ENCODE measurements at regions not wholly inside any gene's neighbourhood (a gene's known extent, or its start where the extent isn't known, plus 50 kb on each side); places are given as distances from the start of the nearest gene placed in this dataset.

DNA sequence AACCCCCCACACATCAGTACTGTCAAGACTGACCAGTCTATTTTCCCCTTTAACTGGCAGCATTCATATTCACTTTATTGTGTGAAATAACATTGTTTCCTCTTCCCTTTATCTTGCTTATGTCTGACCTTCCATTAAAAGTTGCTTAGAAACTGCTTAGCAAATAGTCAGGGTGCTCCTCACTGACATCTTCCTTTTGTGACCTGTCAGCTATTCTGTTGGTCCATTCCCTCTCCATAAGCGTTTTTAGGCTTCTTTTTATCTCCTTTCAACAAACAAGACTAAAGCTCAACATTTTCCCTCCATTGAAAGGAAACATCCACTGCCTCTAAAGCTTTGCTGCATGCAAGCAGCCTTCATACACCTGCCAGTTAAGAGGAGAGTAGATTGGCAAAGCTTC, 147.7 kb upstream of the VGLL2 start:
- H3K9me3 ChIP-seq (replicated peaks) = peaks cover 36% of the 10 kb centered on the region
- DNase-seq = no peak
- H3K27me3 ChIP-seq (ENCODE audit: low read depth) = no peaks in the 10 kb centered on the region
- no peaks in the 10 kb centered on the region for H3K36me3 ChIP-seq
- no peaks in the 10 kb centered on the region for H3K4me1 ChIP-seq
- no peak for TF ChIP-seq CTCF (IDR thresholded peaks at IDR 0.05; ENCODE audit: borderline replicate concordance)
- no peak overlapping the region for H3K4me3 ChIP-seq
- intact Hi-C loops (cut with micrococcal nuclease) = no loop called here
- H3K27ac ChIP-seq (replicated peaks) = no peak overlapping the region

DNA sequence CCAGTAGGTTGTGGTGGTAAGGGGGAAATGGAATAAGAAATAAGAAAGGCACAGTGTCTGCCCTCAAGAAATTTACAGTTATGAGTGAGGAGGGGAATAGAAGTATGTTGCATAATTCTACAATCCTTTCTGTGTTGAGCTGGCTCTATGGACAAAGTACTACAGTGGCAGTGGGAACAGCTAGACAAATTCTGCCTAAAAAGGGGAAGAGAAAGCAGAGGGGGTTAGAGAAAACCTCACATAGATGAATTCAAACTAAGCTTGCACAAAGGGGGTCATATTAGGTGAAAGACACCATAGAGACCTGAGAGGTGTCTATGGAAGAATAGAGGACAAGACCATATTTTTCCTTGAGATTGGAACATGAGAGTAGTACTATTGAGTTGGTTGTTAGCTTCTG, 146.9 kb upstream of the VGLL2 start:
- no peaks in the 10 kb centered on the region for H3K4me1 ChIP-seq
- no peak overlapping the region for H3K4me3 ChIP-seq
- TF ChIP-seq CTCF (IDR thresholded peaks at IDR 0.05; ENCODE audit: borderline replicate concordance) = no peak
- no peaks in the 10 kb centered on the region for H3K36me3 ChIP-seq
- intact Hi-C loops (cut with micrococcal nuclease) = no loop called here
- DNase-seq = no peak
- peaks cover 36% of the 10 kb centered on the region for H3K9me3 ChIP-seq (replicated peaks)
- no peak overlapping the region for H3K27ac ChIP-seq (replicated peaks)
- no peaks in the 10 kb centered on the region for H3K27me3 ChIP-seq (ENCODE audit: low read depth)

DNA sequence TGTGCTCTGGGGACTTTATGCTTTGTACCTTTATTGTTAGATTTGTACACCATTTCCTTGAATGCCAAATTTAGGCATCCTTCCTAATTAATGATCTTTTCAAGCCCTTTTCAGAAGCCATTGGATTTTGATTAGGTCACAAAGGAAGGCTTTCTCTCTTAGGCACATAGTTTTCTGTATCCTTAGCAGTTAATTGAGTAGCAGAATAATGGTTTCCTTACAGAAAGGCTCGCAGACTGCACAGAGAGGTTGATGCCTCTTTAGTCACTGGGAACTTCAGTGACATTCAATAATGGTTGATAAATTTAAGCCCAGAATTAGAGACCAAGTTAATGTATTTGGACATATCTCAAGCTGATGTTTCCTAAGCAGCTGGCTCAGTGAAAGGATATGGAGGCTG, 139.1 kb upstream of the VGLL2 start:
- intact Hi-C loops (cut with micrococcal nuclease) = no loop called here
- H3K9me3 ChIP-seq (replicated peaks) = peaks cover 21% of the 10 kb centered on the region
- no peaks in the 10 kb centered on the region for H3K4me1 ChIP-seq
- no peak for DNase-seq
- no peaks in the 10 kb centered on the region for H3K36me3 ChIP-seq
- H3K4me3 ChIP-seq = no peak overlapping the region
- no peaks in the 10 kb centered on the region for H3K27me3 ChIP-seq (ENCODE audit: low read depth)
- H3K27ac ChIP-seq (replicated peaks) = no peak overlapping the region
- no peak for TF ChIP-seq CTCF (IDR thresholded peaks at IDR 0.05; ENCODE audit: borderline replicate concordance)

DNA sequence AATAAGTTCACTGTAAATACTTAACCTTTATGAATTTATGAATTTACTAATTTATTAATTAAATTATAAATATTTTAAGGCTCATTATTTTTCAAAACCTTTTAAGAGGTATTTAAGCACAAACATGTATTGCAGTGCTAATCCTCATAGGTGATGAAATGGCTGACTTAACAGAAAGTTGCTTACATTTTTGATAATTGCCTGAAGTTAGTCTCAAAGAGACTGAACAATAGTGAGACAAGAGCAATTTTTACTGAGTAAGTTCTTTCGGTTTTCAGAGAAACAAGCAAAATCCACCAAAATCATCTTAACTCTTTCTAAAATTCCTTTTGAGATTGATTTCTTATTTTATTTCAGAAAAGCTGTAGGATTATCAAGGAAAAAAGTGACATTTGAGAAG, 137.3 kb upstream of the VGLL2 start:
- H3K9me3 ChIP-seq (replicated peaks) = peaks cover 14% of the 10 kb centered on the region
- no peak overlapping the region for H3K27ac ChIP-seq (replicated peaks)
- no peak overlapping the region for H3K4me3 ChIP-seq
- no peaks in the 10 kb centered on the region for H3K27me3 ChIP-seq (ENCODE audit: low read depth)
- intact Hi-C loops (cut with micrococcal nuclease) = no loop called here
- DNase-seq = no peak
- TF ChIP-seq CTCF (IDR thresholded peaks at IDR 0.05; ENCODE audit: borderline replicate concordance) = no peak
- no peaks in the 10 kb centered on the region for H3K4me1 ChIP-seq
- no peaks in the 10 kb centered on the region for H3K36me3 ChIP-seq

DNA sequence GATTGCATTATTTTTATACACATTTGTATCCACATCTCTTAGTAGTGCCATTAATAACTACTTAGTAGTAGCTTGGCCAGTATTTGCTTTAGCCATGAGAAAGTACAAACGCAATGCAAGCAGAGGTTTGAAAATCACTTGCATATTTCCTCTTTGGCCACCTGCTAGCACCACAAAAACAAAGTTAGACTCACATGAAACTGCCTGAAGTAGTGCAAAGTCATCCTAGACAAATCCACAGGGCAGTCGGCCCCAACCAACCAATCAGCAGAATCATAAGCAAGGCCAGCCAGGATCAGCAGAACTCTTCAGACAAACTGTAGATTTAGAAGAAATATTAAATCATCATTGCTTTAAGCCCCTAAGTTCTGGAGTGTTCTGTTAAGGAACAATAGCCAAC, 135.2 kb upstream of the VGLL2 start:
- intact Hi-C loops (cut with micrococcal nuclease) = no loop called here

More for the DNA sequence above, 135.2 kb upstream of the VGLL2 start:
- no peaks in the 10 kb centered on the region for H3K4me1 ChIP-seq
- no peak overlapping the region for H3K27ac ChIP-seq (replicated peaks)
- H3K4me3 ChIP-seq = no peak overlapping the region
- no peak for DNase-seq
- no peaks in the 10 kb centered on the region for H3K27me3 ChIP-seq (ENCODE audit: low read depth)
- TF ChIP-seq CTCF (IDR thresholded peaks at IDR 0.05; ENCODE audit: borderline replicate concordance) = no peak
- H3K9me3 ChIP-seq (replicated peaks) = peaks cover 9% of the 10 kb centered on the region
- no peaks in the 10 kb centered on the region for H3K36me3 ChIP-seq

Data from left ventricle myocardium inferior (tissue), 1 donor.